ENCODE measurements at regions not wholly inside any gene's neighbourhood (a gene's known extent, or its start where the extent isn't known, plus 50 kb on each side); places are given as distances from the start of the nearest gene placed in this dataset.

- no peak for TF ChIP-seq CTCF (IDR thresholded peaks at IDR 0.05; ENCODE audit: control extremely low read depth, extremely low read depth)
- H3K9ac ChIP-seq (ENCODE audit: insufficient read depth in 1 of 2, low read length in 2 of 2) = no peak overlapping the region
- no peaks in the 10 kb centered on the region for H3K27me3 ChIP-seq (ENCODE audit: control insufficient read depth in 3 of 3, insufficient read depth in 3 of 3, low read length in 2 of 3)
- no peak overlapping the region for H3K27ac ChIP-seq (ENCODE audit: low read depth in 1 of 2, low read length in 1 of 2)
- no peaks in the 10 kb centered on the region for H3K4me1 ChIP-seq (ENCODE audit: control insufficient read depth in 5 of 5, insufficient read depth in 5 of 5, low read length in 5 of 5)
- 84 to 85% methylated on average over 3 of the region's 3 CpGs for WGBS, 2 donors
- no peaks in the 10 kb centered on the region for H3K36me3 ChIP-seq (ENCODE audit: control insufficient read depth in 4 of 4, insufficient read depth in 4 of 4, low read length in 4 of 4)
- DNase-seq = no peak
- no peak overlapping the region for H3K4me3 ChIP-seq
- no peaks in the 10 kb centered on the region for H3K9me3 ChIP-seq (ENCODE audit: control insufficient read depth in 4 of 4, insufficient read depth in 3 of 4, low read length in 3 of 4)
- no peak for ATAC-seq (ENCODE audit: insufficient read depth, low FRiP score)
Measured at GRCh38 chr11:127381247-127381646, 380.7 kb upstream of the KIRREL3 start.

- Histone ChIP-seq H3K27me3 (ENCODE audit: control insufficient read depth in 3 of 3, insufficient read depth in 3 of 3, low read length in 2 of 3) (no peaks in the 10 kb centered on the region), H3K36me3 (ENCODE audit: control insufficient read depth in 4 of 4, insufficient read depth in 4 of 4, low read length in 4 of 4) (no peaks in the 10 kb centered on the region), H3K27ac (ENCODE audit: low read depth in 1 of 2, low read length in 1 of 2) (no peak overlapping the region), H3K9me3 (ENCODE audit: control insufficient read depth in 4 of 4, insufficient read depth in 3 of 4, low read length in 3 of 4) (no peaks in the 10 kb centered on the region), H3K4me1 (ENCODE audit: control insufficient read depth in 5 of 5, insufficient read depth in 5 of 5, low read length in 5 of 5) (no peaks in the 10 kb centered on the region), H3K4me3 (no peak overlapping the region), H3K9ac (ENCODE audit: insufficient read depth in 1 of 2, low read length in 2 of 2) (no peak overlapping the region)
- no peak for ATAC-seq (ENCODE audit: insufficient read depth, low FRiP score)
- 91 to 96% methylated on average over 2 of the region's 2 CpGs for WGBS, 2 donors
- TF ChIP-seq CTCF (IDR thresholded peaks at IDR 0.05; ENCODE audit: control extremely low read depth, extremely low read depth) = no peak
- no peak for DNase-seq
Measured at GRCh38 chr11:127379686-127380085, 379.1 kb upstream of the KIRREL3 start.

- ATAC-seq (ENCODE audit: insufficient read depth, low FRiP score) = no peak
- Histone ChIP-seq H3K36me3 (ENCODE audit: control insufficient read depth in 4 of 4, insufficient read depth in 4 of 4, low read length in 4 of 4) (no peaks in the 10 kb centered on the region), H3K9me3 (ENCODE audit: control insufficient read depth in 4 of 4, insufficient read depth in 3 of 4, low read length in 3 of 4) (peaks cover 0 to 2% (median 0%) of the 10 kb centered on the region in 4 donors), H3K4me1 (ENCODE audit: control insufficient read depth in 5 of 5, insufficient read depth in 5 of 5, low read length in 5 of 5) (no peaks in the 10 kb centered on the region), H3K9ac (ENCODE audit: insufficient read depth in 1 of 2, low read length in 2 of 2) (no peak overlapping the region), H3K4me3 (no peak overlapping the region), H3K27ac (ENCODE audit: low read depth in 1 of 2, low read length in 1 of 2) (no peak overlapping the region), H3K27me3 (ENCODE audit: control insufficient read depth in 3 of 3, insufficient read depth in 3 of 3, low read length in 2 of 3) (no peaks in the 10 kb centered on the region)
- no peak for TF ChIP-seq CTCF (IDR thresholded peaks at IDR 0.05; ENCODE audit: control extremely low read depth, extremely low read depth)
- DNase-seq = no peak
- WGBS, 2 donors = 91 to 92% methylated on average over 2 of the region's 2 CpGs
Measured at GRCh38 chr11:127376301-127376700, 375.7 kb upstream of the KIRREL3 start.

- DNase-seq = no peak
Measured at GRCh38 chr11:127369356-127369755, 368.8 kb upstream of the KIRREL3 start.

More at GRCh38 chr11:127369356-127369755, 368.8 kb upstream of the KIRREL3 start:
- Histone ChIP-seq H3K9ac (ENCODE audit: insufficient read depth in 1 of 2, low read length in 2 of 2) (no peak overlapping the region), H3K4me3 (no peak overlapping the region), H3K9me3 (ENCODE audit: control insufficient read depth in 4 of 4, insufficient read depth in 3 of 4, low read length in 3 of 4) (peaks cover 0 to 2% (median 0%) of the 10 kb centered on the region in 4 donors), H3K27ac (ENCODE audit: low read depth in 1 of 2, low read length in 1 of 2) (no peak overlapping the region), H3K36me3 (ENCODE audit: control insufficient read depth in 4 of 4, insufficient read depth in 4 of 4, low read length in 4 of 4) (no peaks in the 10 kb centered on the region), H3K27me3 (ENCODE audit: control insufficient read depth in 3 of 3, insufficient read depth in 3 of 3, low read length in 2 of 3) (no peaks in the 10 kb centered on the region), H3K4me1 (ENCODE audit: control insufficient read depth in 5 of 5, insufficient read depth in 5 of 5, low read length in 5 of 5) (no peaks in the 10 kb centered on the region)
- ATAC-seq (ENCODE audit: insufficient read depth, low FRiP score) = no peak
- TF ChIP-seq CTCF (IDR thresholded peaks at IDR 0.05; ENCODE audit: control extremely low read depth, extremely low read depth) = no peak
- 82 to 93% methylated on average over 8 of the region's 8 CpGs for WGBS, 2 donors
